CD14-positive monocyte (primary cell): ENCODE measurements at regions not wholly inside any gene's neighbourhood (a gene's known extent, or its start where the extent isn't known, plus 50 kb on each side); places are given as distances from the start of the nearest gene placed in this dataset.

Experiments
- DNase-seq, 3 donors: peaks; one replicate each; pipeline ENCODE4 v3.0.0-alpha.2; 2011 to 2022
- H2AFZ ChIP-seq: 2 replicates; pipeline ENCODE4 v1.6.0; 2012; ENCODE audit warnings: mild to moderate bottlenecking, low read depth, low read length, inconsistent platforms; ENCODE audit not compliant: insufficient read depth, poor library complexity, severe bottlenecking
- H3K27ac ChIP-seq, 2 donors: 1 replicate in 1 of 2; 2 replicates in 1 of 2; pipeline ENCODE4 v1.5.1; 2012 to 2013; ENCODE audit warnings: low read length in 2 of 2, control low read depth in 1 of 2, inconsistent platforms in 1 of 2, low read depth in 1 of 2, mild to moderate bottlenecking in 1 of 2
- H3K27me3 ChIP-seq, 2 donors: one replicate each; pipeline versions ENCODE4 v1.6.0 to v1.6.1; 2011 to 2013; ENCODE audit warnings: low read length in 2 of 2; ENCODE audit not compliant: control insufficient read depth in 2 of 2, insufficient read depth in 2 of 2
- H3K36me3 ChIP-seq, 2 donors: replicated peaks in 1 of 2; 1 replicate in 1 of 2; 2 replicates in 1 of 2; pipeline versions ENCODE4 v1.5.1 to v1.6.1; 2012 to 2013; ENCODE audit warnings: low read length in 2 of 2, control low read depth in 1 of 2, inconsistent platforms in 1 of 2, mild to moderate bottlenecking in 1 of 2; ENCODE audit not compliant: insufficient read depth in 2 of 2, control insufficient read depth in 1 of 2
- H3K4me1 ChIP-seq, 2 donors: 1 replicate in 1 of 2; 2 replicates in 1 of 2; pipeline versions ENCODE4 v1.5.1 to v1.6.1; 2012 to 2013; ENCODE audit warnings: low read length in 2 of 2, control low read depth in 1 of 2, inconsistent platforms in 1 of 2, mild to moderate bottlenecking in 1 of 2, moderate library complexity in 1 of 2; ENCODE audit not compliant: insufficient read depth in 2 of 2, control insufficient read depth in 1 of 2
- H3K4me2 ChIP-seq: replicated peaks from 2 replicates; pipeline ENCODE3; 2012; ENCODE audit warnings: low read length, moderate library complexity, mild to moderate bottlenecking; ENCODE audit not compliant: poor library complexity, severe bottlenecking; ENCODE audit errors: extremely low read depth
- H3K4me3 ChIP-seq, 3 experiments: fragments of 200-600 bp in 1 of 3; sonication (generic) in 1 of 3; replicated peaks in 1 of 3; 1 replicate in 2 of 3; 2 replicates in 1 of 3; pipeline ENCODE4 v1.5.1; 2011 to 2013; ENCODE audit warnings: low read length in 3 of 3, mild to moderate bottlenecking in 3 of 3, control low read depth in 2 of 3, low read depth in 2 of 3, inconsistent platforms in 1 of 3, moderate library complexity in 1 of 3
- H3K79me2 ChIP-seq: 2 replicates; pipeline ENCODE4 v1.6.0; 2012; ENCODE audit warnings: mild to moderate bottlenecking, control low read depth, inconsistent platforms, low read length, moderate library complexity; ENCODE audit not compliant: insufficient read depth
- H3K9ac ChIP-seq: 2 replicates; pipeline ENCODE4 v1.6.0; 2017; ENCODE audit warnings: low read length, mild to moderate bottlenecking; ENCODE audit not compliant: insufficient read depth, poor library complexity, severe bottlenecking
- H3K9me3 ChIP-seq, 2 donors: replicated peaks in 1 of 2; 1 replicate in 1 of 2; 2 replicates in 1 of 2; pipeline versions ENCODE4 v1.5.1 to v1.6.1; 2012 to 2013; ENCODE audit warnings: low read length in 2 of 2, control low read depth in 1 of 2; ENCODE audit not compliant: control insufficient read depth in 1 of 2, insufficient read depth in 1 of 2
- H4K20me1 ChIP-seq: 2 replicates; pipeline ENCODE4 v1.6.0; 2012; ENCODE audit warnings: mild to moderate bottlenecking, low read length, control low read depth, moderate library complexity; ENCODE audit not compliant: insufficient read depth
- H3K27ac Mint-ChIP-seq, 7 donors: one replicate each; pipeline ENCODE4 v1.8.0; 2020; ENCODE audit warnings: mild to moderate bottlenecking in 7 of 7, mixed read lengths in 7 of 7, moderate library complexity in 6 of 7, inconsistent platforms in 2 of 7
- H3K27me3 Mint-ChIP-seq, 3 donors: one replicate each; pipeline ENCODE4 v1.8.0; 2021 to 2022; ENCODE audit warnings: low read depth in 3 of 3, mild to moderate bottlenecking in 3 of 3, mixed read lengths in 3 of 3, moderate library complexity in 3 of 3, inconsistent platforms in 1 of 3
- H3K36me3 Mint-ChIP-seq, 2 donors: one replicate each; pipeline ENCODE4 v1.8.0; 2020; ENCODE audit warnings: mixed read lengths in 2 of 2, inconsistent platforms in 1 of 2, mild to moderate bottlenecking in 1 of 2
- H3K4me1 Mint-ChIP-seq: one replicate; pipeline ENCODE4 v1.8.0; 2020; ENCODE audit warnings: mild to moderate bottlenecking, mixed read lengths
- H3K4me3 Mint-ChIP-seq, 2 donors: one replicate each; pipeline ENCODE4 v1.8.0; 2020; ENCODE audit warnings: mild to moderate bottlenecking in 2 of 2, mixed read lengths in 2 of 2, moderate library complexity in 1 of 2
- H3K9me3 Mint-ChIP-seq, 7 donors: one replicate each; pipeline ENCODE4 v1.8.0; 2020 to 2022; ENCODE audit warnings: mixed read lengths in 7 of 7, mild to moderate bottlenecking in 6 of 7, moderate library complexity in 6 of 7, inconsistent platforms in 2 of 7
- CTCF ChIP-seq: fragments of 200-600 bp; IDR thresholded peaks from one replicate; pipeline ENCODE4 v1.8.0; 2022; ENCODE audit warnings: antibody characterized with exemption, mild to moderate bottlenecking
- WGBS: methylation state at CpG from one replicate; pipeline ENCODE4 v1.1.5; 2013; ENCODE audit warnings: missing lambda C conversion rate; ENCODE audit not compliant: insufficient coverage; 5-methylcytosine and 5-hydroxymethylcytosine counted together
- intact Hi-C, 2 donors: fragments of 100-400 bp; cut with micrococcal nuclease; formaldehyde crosslinking; loops; one replicate each; pipeline versions ENCODE4 v1.15.0 to v1.15.1; 2023

DNA sequence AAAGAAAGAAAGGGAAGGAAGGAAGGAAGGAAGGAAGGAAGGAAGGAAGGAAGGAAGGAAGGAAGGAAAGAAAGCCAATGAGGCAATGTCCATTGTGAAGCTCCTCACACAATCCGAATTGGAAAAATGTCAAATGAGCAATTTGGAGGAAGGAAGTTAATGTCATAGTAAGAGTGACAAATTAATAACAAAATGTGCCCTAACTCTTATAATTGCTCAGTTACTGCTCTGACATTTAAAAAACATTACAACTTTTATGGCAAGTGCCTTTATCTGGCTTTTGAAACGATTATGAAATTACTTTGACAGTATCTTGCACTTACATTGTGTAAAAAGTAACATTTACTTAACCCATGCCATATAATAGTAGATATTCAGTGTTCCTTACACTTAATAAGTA, 96.5 kb upstream of the EFHC2 start:
- Histone ChIP-seq H2AFZ (no peak overlapping the region), H3K9me3 (no peaks in the 10 kb centered on the region), H3K27ac (no peak overlapping the region), H3K36me3 (no peaks in the 10 kb centered on the region), H3K4me2 (no peak overlapping the region), H3K9ac (no peak overlapping the region), H3K79me2 (no peaks in the 10 kb centered on the region), H3K27me3 (no peaks in the 10 kb centered on the region), H3K4me3 (no peak overlapping the region), H4K20me1 (no peaks in the 10 kb centered on the region), H3K4me1 (no peaks in the 10 kb centered on the region)
- intact Hi-C loops: no loop called here
- WGBS: no CpG with 5 or more reads among the region's 2 CpGs
- Mint-ChIP-seq H3K27me3 (peaks cover 0 to 4% (median 2%) of the 10 kb centered on the region in 3 donors), H3K27ac (no peak overlapping the region), H3K36me3 (no peaks in the 10 kb centered on the region), H3K4me1 (peaks cover 3% of the 10 kb centered on the region), H3K4me3 (no peak overlapping the region), H3K9me3 (peaks cover 0 to 6% (median 0%) of the 10 kb centered on the region in 7 donors)
- no peak for TF ChIP-seq CTCF
- no peak for DNase-seq

DNA sequence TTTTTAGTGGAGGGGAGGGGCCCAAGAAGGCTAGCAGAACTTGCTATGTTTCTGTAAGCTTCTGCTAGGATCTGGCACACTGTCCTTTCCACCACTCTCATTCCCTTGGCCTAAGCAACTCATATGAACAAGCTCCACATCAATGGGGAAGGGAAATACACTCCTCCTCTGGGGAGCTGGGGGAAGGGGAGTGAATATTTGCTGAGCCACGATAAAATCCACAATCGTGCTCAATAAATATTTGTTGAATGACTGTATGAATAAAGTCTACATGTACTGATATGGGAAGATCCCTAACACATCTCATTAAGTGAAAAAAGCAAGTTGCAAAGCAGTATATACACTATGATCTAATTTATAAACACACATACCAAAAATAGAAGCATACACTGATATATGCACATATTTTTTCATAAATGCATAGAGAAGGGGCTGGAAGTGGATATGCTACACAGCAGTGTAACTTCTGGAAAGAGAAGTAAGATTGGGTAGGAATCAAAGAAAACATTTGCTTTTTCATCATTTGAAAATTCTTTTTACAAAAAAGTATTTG, 95.8 kb upstream of the EFHC2 start:
- no peaks in the 10 kb centered on the region for H3K36me3 ChIP-seq
- H3K9me3 ChIP-seq: no peaks in the 10 kb centered on the region
- H3K36me3 Mint-ChIP-seq: no peaks in the 10 kb centered on the region
- intact Hi-C loops: no loop called here
- H2AFZ ChIP-seq: no peak overlapping the region
- H3K79me2 ChIP-seq: no peaks in the 10 kb centered on the region
- no peak overlapping the region for H3K27ac Mint-ChIP-seq
- H4K20me1 ChIP-seq: no peaks in the 10 kb centered on the region
- no peak overlapping the region for H3K4me2 ChIP-seq
- peaks cover 0 to 4% (median 2%) of the 10 kb centered on the region in 3 donors for H3K27me3 Mint-ChIP-seq
- peaks cover 0 to 6% (median 0%) of the 10 kb centered on the region in 7 donors for H3K9me3 Mint-ChIP-seq
- H3K4me1 ChIP-seq: no peaks in the 10 kb centered on the region
- DNase-seq: no peak
- H3K4me1 Mint-ChIP-seq: peaks cover 2% of the 10 kb centered on the region
- no peaks in the 10 kb centered on the region for H3K27me3 ChIP-seq
- no peak for TF ChIP-seq CTCF
- H3K27ac ChIP-seq: no peak overlapping the region
- no peak overlapping the region for H3K9ac ChIP-seq
- no peak overlapping the region for H3K4me3 Mint-ChIP-seq
- WGBS: no CpG with 5 or more reads among the region's 2 CpGs
- H3K4me3 ChIP-seq: no peak overlapping the region
